GM19467 (cell line): ENCODE measurements at regions not wholly inside any gene's neighbourhood (a gene's known extent, or its start where the extent isn't known, plus 50 kb on each side); places are given as distances from the start of the nearest gene placed in this dataset.
A peak's percentile ranks its signal among the peaks of the same experiment; 100 is the strongest.
"Not testable (repeated sequence)": the region's sequence is repeated elsewhere in the genome, so short reads cannot be mapped to it uniquely, and the experiment has no call there.

Source experiments
- ATAC-seq: cut with Tn5 transposase; IDR thresholded peaks from one replicate; pipeline ENCODE4 v1.9.1; 2021; ENCODE audit warnings: mild to moderate bottlenecking, moderate library complexity; ENCODE audit not compliant: unreplicated experiment

- no peak for ATAC-seq
Measured at GRCh38 chr1:192475970-192476369, 99.6 kb upstream of the RGS1 start.

- no peak for ATAC-seq
Measured at GRCh38 chr1:192476802-192477298, 98.7 kb upstream of the RGS1 start.

GRCh38 chr1:192477630-192478029 is 97.9 kb upstream of the RGS1 start:
- peak; percentile 65 for ATAC-seq

GRCh38 chr1:192485692-192486436 is 89.7 kb upstream of the RGS1 start:
- no peak for ATAC-seq

- no peak for ATAC-seq
Measured at GRCh38 chr1:192488058-192488457, 87.5 kb upstream of the RGS1 start.

GRCh38 chr1:192489047-192489446 is 86.5 kb upstream of the RGS1 start:
- ATAC-seq = no peak

GRCh38 chr1:192489748-192490147 is 85.8 kb upstream of the RGS1 start:
- no peak for ATAC-seq

GRCh38 chr1:192491804-192492554 is 83.6 kb upstream of the RGS1 start:
- ATAC-seq = no peak

GRCh38 chr1:192493584-192493983 is 82.0 kb upstream of the RGS1 start:
- ATAC-seq = no peak

- no peak for ATAC-seq
Measured at GRCh38 chr1:192496369-192497056, 79.1 kb upstream of the RGS1 start.

GRCh38 chr1:192497214-192497794 is 78.3 kb upstream of the RGS1 start:
- no peak for ATAC-seq

GRCh38 chr1:192498092-192498491 is 77.5 kb upstream of the RGS1 start:
- ATAC-seq = not testable (repeated sequence)

- not testable (repeated sequence) for ATAC-seq
Measured at GRCh38 chr1:192499061-192499581, 76.5 kb upstream of the RGS1 start.

GRCh38 chr1:192500541-192500940 is 75.0 kb upstream of the RGS1 start:
- ATAC-seq = not testable (repeated sequence)

- ATAC-seq = peak; percentile 99
Measured at GRCh38 chr1:192506741-192507155, 68.8 kb upstream of the RGS1 start.

GRCh38 chr1:192512426-192513162 is 63.0 kb upstream of the RGS1 start:
- no peak for ATAC-seq

- ATAC-seq = no peak
Measured at GRCh38 chr1:192513196-192513595, 62.4 kb upstream of the RGS1 start.

GRCh38 chr1:192513697-192514096 is 61.9 kb upstream of the RGS1 start:
- ATAC-seq = no peak

GRCh38 chr1:192516776-192517297 is 58.7 kb upstream of the RGS1 start:
- ATAC-seq = peak; percentile 99
